Natural killer cell (primary cell): ENCODE measurements at regions not wholly inside any gene's neighbourhood (a gene's known extent, or its start where the extent isn't known, plus 50 kb on each side); places are given as distances from the start of the nearest gene placed in this dataset.

Experiments used
- ATAC-seq, 3 donors: fragments of 150-1000 bp in 2 of 3; fragments of 200-7000 bp in 1 of 3; cut with Tn5 transposase; 1 replicate in 1 of 3; 2 replicates in 2 of 3; pipeline ENCODE4 v1.10.0; 2021; ENCODE audit warnings: mild to moderate bottlenecking in 2 of 3, moderate library complexity in 2 of 3
- DNase-seq, 2 donors: peaks; one replicate each; pipeline versions ENCODE4 v3.0.0 to v3.0.0-alpha.2; 2013 to 2021; ENCODE audit warnings: mixed read lengths in 1 of 2
- H3K27ac ChIP-seq: one replicate; pipeline ENCODE4 v1.5.1; 2013; ENCODE audit warnings: mild to moderate bottlenecking, low read length
- H3K27me3 ChIP-seq: one replicate; pipeline ENCODE4 v1.6.1; 2013; ENCODE audit warnings: low read length; ENCODE audit not compliant: control insufficient read depth, insufficient read depth
- H3K36me3 ChIP-seq: one replicate; pipeline ENCODE4 v1.6.1; 2013; ENCODE audit warnings: low read length; ENCODE audit not compliant: control insufficient read depth, insufficient read depth
- H3K4me1 ChIP-seq: one replicate; pipeline ENCODE4 v1.6.1; 2013; ENCODE audit warnings: low read length; ENCODE audit not compliant: control insufficient read depth, insufficient read depth
- H3K4me3 ChIP-seq: one replicate; pipeline ENCODE4 v1.5.1; 2013; ENCODE audit warnings: low read length
- H3K9me3 ChIP-seq: one replicate; pipeline ENCODE4 v1.6.1; 2013; ENCODE audit warnings: low read length; ENCODE audit not compliant: control insufficient read depth, insufficient read depth
- H3K27ac Mint-ChIP-seq, 2 donors: one replicate each; pipeline ENCODE4 v1.8.0; 2022; ENCODE audit warnings: mild to moderate bottlenecking in 2 of 2, mixed read lengths in 2 of 2, moderate library complexity in 1 of 2
- H3K27me3 Mint-ChIP-seq, 2 donors: one replicate each; pipeline ENCODE4 v1.8.0; 2022; ENCODE audit warnings: low read depth in 2 of 2, mixed read lengths in 2 of 2
- H3K36me3 Mint-ChIP-seq: one replicate; pipeline ENCODE4 v1.8.0; 2022; ENCODE audit warnings: mixed read lengths
- H3K4me1 Mint-ChIP-seq, 2 donors: one replicate each; pipeline ENCODE4 v1.8.0; 2022; ENCODE audit warnings: mixed read lengths in 2 of 2
- H3K4me3 Mint-ChIP-seq: one replicate; pipeline ENCODE4 v1.8.0; 2022; ENCODE audit warnings: mild to moderate bottlenecking, moderate library complexity, mixed read lengths
- H3K9me3 Mint-ChIP-seq, 2 donors: one replicate each; pipeline ENCODE4 v1.8.0; 2022; ENCODE audit warnings: mixed read lengths in 2 of 2
- WGBS: methylation state at CpG from one replicate; pipeline ENCODE4 v1.1.7; 2013; ENCODE audit warnings: missing lambda C conversion rate; ENCODE audit not compliant: insufficient coverage; 5-methylcytosine and 5-hydroxymethylcytosine counted together
- intact Hi-C: fragments of 100-400 bp; cut with micrococcal nuclease; formaldehyde crosslinking; loops from one replicate; pipeline ENCODE4 v1.14.2; 2022
- TF ChIP-seq, protein P1 (sequence below): fragments of 200-600 bp; IDR thresholded peaks from one replicate; pipeline ENCODE4 v1.8.0; 2022; ENCODE audit warnings: antibody characterized with exemption

DNA sequence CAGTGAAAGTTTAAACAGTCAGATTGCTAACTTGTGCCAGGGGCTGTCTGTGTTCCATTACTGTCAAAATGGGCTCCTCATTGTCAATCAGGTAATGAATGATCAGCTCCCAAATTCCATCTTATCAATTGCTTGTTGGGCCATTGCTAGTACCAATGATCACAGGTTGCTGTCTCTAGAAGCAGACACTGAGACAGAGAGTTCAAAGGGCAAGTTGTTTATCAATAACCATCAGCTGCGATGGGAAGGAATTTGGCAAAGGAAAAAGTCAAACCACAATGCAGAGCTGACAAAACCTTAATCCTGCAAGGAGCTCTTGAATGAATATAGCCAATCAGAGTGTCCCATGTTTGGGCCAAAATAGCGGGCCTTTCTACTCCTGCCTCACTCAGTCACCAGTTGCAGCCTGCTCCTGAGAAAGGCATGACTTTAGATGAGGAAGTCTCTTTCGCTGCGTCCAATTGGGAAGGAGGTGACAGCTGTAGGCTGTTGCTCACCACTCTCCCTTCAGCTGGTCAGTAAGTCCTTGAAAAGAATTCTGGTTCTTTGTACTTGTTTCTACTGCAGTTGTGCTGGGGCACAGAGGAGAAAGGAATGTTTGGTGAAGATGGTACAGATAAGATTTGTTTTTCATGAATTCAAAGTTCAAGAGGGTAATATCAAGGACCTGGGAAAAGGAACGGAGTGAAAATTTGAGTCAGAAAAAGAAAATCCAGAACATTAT lies 179.2 kb upstream of the PDE3A start:
- intact Hi-C loops, result no loop called here
- TF ChIP-seq, protein P1, sequence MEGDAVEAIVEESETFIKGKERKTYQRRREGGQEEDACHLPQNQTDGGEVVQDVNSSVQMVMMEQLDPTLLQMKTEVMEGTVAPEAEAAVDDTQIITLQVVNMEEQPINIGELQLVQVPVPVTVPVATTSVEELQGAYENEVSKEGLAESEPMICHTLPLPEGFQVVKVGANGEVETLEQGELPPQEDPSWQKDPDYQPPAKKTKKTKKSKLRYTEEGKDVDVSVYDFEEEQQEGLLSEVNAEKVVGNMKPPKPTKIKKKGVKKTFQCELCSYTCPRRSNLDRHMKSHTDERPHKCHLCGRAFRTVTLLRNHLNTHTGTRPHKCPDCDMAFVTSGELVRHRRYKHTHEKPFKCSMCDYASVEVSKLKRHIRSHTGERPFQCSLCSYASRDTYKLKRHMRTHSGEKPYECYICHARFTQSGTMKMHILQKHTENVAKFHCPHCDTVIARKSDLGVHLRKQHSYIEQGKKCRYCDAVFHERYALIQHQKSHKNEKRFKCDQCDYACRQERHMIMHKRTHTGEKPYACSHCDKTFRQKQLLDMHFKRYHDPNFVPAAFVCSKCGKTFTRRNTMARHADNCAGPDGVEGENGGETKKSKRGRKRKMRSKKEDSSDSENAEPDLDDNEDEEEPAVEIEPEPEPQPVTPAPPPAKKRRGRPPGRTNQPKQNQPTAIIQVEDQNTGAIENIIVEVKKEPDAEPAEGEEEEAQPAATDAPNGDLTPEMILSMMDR, result no peak
- no peaks in the 10 kb centered on the region for H3K4me1 Mint-ChIP-seq
- Histone ChIP-seq H3K27me3 (no peaks in the 10 kb centered on the region), H3K27ac (no peak overlapping the region), H3K36me3 (no peaks in the 10 kb centered on the region), H3K9me3 (no peaks in the 10 kb centered on the region), H3K4me3 (no peak overlapping the region), H3K4me1 (no peaks in the 10 kb centered on the region)
- peaks cover 0 to 2% of the 10 kb centered on the region in 2 donors for H3K9me3 Mint-ChIP-seq
- H3K36me3 Mint-ChIP-seq, result no peaks in the 10 kb centered on the region
- DNase-seq (no peak), ATAC-seq (no peak)
- no peak overlapping the region for H3K4me3 Mint-ChIP-seq
- 93% methylated on average over 5 of the region's 5 CpGs for WGBS
- no peak overlapping the region for H3K27ac Mint-ChIP-seq
- H3K27me3 Mint-ChIP-seq, result no peaks in the 10 kb centered on the region

DNA sequence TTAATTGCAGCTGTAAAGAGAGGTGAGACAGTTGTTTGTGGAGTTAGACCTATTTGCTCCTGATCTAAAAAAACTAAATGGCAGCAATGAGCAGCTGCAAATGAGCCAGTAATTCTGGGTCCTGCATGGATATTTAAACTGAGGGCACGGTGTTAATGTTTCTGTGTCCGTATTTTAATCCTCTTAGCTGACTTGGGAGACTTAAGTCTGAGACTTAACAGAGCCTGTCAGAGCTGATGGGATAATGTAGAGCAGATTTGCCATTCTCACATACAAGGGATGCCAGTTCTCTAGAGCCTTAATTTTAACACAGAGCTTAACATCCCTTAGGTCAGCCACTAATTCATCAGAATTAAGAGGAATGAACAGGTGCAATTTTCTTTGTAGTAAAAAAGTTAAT lies 178.6 kb upstream of the PDE3A start:
- Mint-ChIP-seq H3K4me3 (no peak overlapping the region), H3K9me3 (peaks cover 0 to 2% of the 10 kb centered on the region in 2 donors), H3K36me3 (no peaks in the 10 kb centered on the region), H3K27ac (no peak overlapping the region), H3K27me3 (no peaks in the 10 kb centered on the region), H3K4me1 (no peaks in the 10 kb centered on the region)
- Histone ChIP-seq H3K4me3 (no peak overlapping the region), H3K27ac (no peak overlapping the region), H3K9me3 (no peaks in the 10 kb centered on the region), H3K4me1 (no peaks in the 10 kb centered on the region), H3K27me3 (no peaks in the 10 kb centered on the region), H3K36me3 (no peaks in the 10 kb centered on the region)
- intact Hi-C loops, result no loop called here
- 92% methylated on average over 2 of the region's 2 CpGs for WGBS
- TF ChIP-seq, protein P1, result no peak
- DNase-seq (no peak), ATAC-seq (no peak)

DNA sequence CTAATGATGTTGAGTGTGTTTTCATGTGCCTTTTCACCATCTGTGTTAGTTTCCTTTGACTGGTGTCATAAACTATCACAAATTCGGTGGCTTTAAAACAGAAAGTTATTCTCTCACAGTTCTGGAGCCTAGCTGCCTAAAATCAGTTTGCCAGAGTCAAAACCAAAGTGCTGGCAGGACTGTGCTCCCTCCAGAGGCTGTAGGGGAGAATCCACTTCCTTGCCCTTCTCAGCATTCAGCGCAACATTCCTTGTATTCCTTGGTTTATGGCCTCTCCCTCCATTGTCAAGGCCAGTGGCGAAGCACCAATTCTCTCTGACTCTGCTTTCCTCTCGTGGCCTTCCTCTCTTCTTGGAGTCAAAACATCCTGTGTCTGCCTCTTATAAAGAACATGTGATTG lies 174.2 kb upstream of the PDE3A start:
- intact Hi-C loops, result no loop called here
- H3K9me3 Mint-ChIP-seq, result peaks cover 2% of the 10 kb centered on the region in 2 donors
- no peaks in the 10 kb centered on the region for H3K27me3 Mint-ChIP-seq
- Histone ChIP-seq H3K9me3 (no peaks in the 10 kb centered on the region), H3K36me3 (no peaks in the 10 kb centered on the region), H3K4me1 (no peaks in the 10 kb centered on the region), H3K27me3 (no peaks in the 10 kb centered on the region), H3K4me3 (no peak overlapping the region), H3K27ac (no peak overlapping the region)
- no peaks in the 10 kb centered on the region for H3K4me1 Mint-ChIP-seq
- TF ChIP-seq, protein P1, result no peak
- no peak overlapping the region for H3K4me3 Mint-ChIP-seq
- no peak for DNase-seq
- 77% methylated on average over 4 of the region's 4 CpGs for WGBS
- no peaks in the 10 kb centered on the region for H3K36me3 Mint-ChIP-seq
- no peak overlapping the region for H3K27ac Mint-ChIP-seq
- ATAC-seq, result no peak

DNA sequence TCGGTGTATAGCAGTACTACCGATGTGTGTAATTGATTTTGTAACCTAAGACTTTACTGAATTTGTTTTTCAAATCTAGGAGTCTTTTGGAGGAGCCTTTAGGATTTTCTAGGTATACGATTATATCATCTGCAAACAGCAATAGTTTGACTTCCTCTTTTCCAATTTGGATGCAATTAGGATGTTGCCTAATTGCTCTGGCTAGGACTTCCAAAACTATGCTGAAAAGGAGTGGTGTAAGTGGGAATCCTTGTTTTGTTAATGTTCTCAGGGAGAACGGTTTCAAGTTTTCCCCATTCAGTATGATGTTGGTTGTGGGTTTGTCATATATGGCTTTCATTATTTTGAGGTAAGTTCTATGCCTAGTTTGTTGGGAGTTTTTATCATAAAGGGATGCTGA lies 171.6 kb upstream of the PDE3A start:
- no peak overlapping the region for H3K27ac Mint-ChIP-seq
- DNase-seq, result no peak
- intact Hi-C loops, result no loop called here
- no peak overlapping the region for H3K4me3 ChIP-seq
- ATAC-seq, result no peak
- H3K27me3 ChIP-seq, result no peaks in the 10 kb centered on the region
- 85% methylated on average over 4 of the region's 4 CpGs for WGBS
- TF ChIP-seq, protein P1, result no peak
- H3K4me1 ChIP-seq, result no peaks in the 10 kb centered on the region
- peaks cover 2 to 4% of the 10 kb centered on the region in 2 donors for H3K9me3 Mint-ChIP-seq
- H3K36me3 Mint-ChIP-seq, result no peaks in the 10 kb centered on the region
- H3K27me3 Mint-ChIP-seq, result no peaks in the 10 kb centered on the region
- no peaks in the 10 kb centered on the region for H3K36me3 ChIP-seq
- no peak overlapping the region for H3K27ac ChIP-seq
- no peaks in the 10 kb centered on the region for H3K4me1 Mint-ChIP-seq
- H3K9me3 ChIP-seq, result no peaks in the 10 kb centered on the region
- no peak overlapping the region for H3K4me3 Mint-ChIP-seq
